ENCODE measurements at regions not wholly inside any gene's neighbourhood (a gene's known extent, or its start where the extent isn't known, plus 50 kb on each side); places are given as distances from the start of the nearest gene placed in this dataset.

GRCh38 chr9:27835286-27835685, 262.0 kb upstream of the C9orf72 start:
- TF ChIP-seq POLR2A (IDR thresholded peaks at IDR 0.05; ENCODE audit: low read length) (no peak), GATA1 (IDR thresholded peaks at IDR 0.05; ENCODE audit: low read depth, low read length) (no peak)

Measured in erythroblast (primary cell).